Glomerular endothelial cell (primary cell): ENCODE measurements at regions not wholly inside any gene's neighbourhood (a gene's known extent, or its start where the extent isn't known, plus 50 kb on each side); places are given as distances from the start of the nearest gene placed in this dataset.
"Not testable (repeated sequence)": the region's sequence is repeated elsewhere in the genome, so short reads cannot be mapped to it uniquely, and the experiment has no call there.

Source experiments
- DNase-seq: peaks from one replicate; pipeline ENCODE4 v3.0.0-alpha.2; 2011; ENCODE audit warnings: low read depth, low spot score; ENCODE audit errors: extremely low read depth

GRCh38 chr11:103716363-103716762 is 320.1 kb upstream of the DDI1 start:
- DNase-seq, result no peak

- DNase-seq, result no peak
Observed at GRCh38 chr11:103727262-103727661, 309.2 kb upstream of the DDI1 start.

- DNase-seq, result no peak
Observed at GRCh38 chr11:103729617-103730016, 306.8 kb upstream of the DDI1 start.

GRCh38 chr11:103730131-103730940 is 306.1 kb upstream of the DDI1 start:
- no peak for DNase-seq

- no peak for DNase-seq
Observed at GRCh38 chr11:103731670-103732069, 304.8 kb upstream of the DDI1 start.

GRCh38 chr11:103733889-103734288 is 302.6 kb upstream of the DDI1 start:
- no peak for DNase-seq

- DNase-seq, result no peak
Observed at GRCh38 chr11:103735497-103736032, 300.9 kb upstream of the DDI1 start.

- DNase-seq, result no peak
Observed at GRCh38 chr11:103736315-103737036, 300.0 kb upstream of the DDI1 start.

- no peak for DNase-seq
Observed at GRCh38 chr11:103737037-103737622, 299.3 kb upstream of the DDI1 start.

- no peak for DNase-seq
Observed at GRCh38 chr11:103737747-103738146, 298.7 kb upstream of the DDI1 start.

GRCh38 chr11:103739074-103739796 is 297.2 kb upstream of the DDI1 start:
- DNase-seq, result not testable (repeated sequence)

GRCh38 chr11:103744496-103745153 is 291.8 kb upstream of the DDI1 start:
- DNase-seq, result no peak

GRCh38 chr11:103749158-103749557 is 287.3 kb upstream of the DDI1 start:
- no peak for DNase-seq

- no peak for DNase-seq
Observed at GRCh38 chr11:103768816-103769215, 267.6 kb upstream of the DDI1 start.

- no peak for DNase-seq
Observed at GRCh38 chr11:103773059-103773458, 263.4 kb upstream of the DDI1 start.

- DNase-seq, result no peak
Observed at GRCh38 chr11:103773537-103773936, 262.9 kb upstream of the DDI1 start.

- no peak for DNase-seq
Observed at GRCh38 chr11:103779054-103779453, 257.4 kb upstream of the DDI1 start.

GRCh38 chr11:103789952-103790351 is 246.5 kb upstream of the DDI1 start:
- DNase-seq, result no peak

GRCh38 chr11:103792981-103793468 is 243.4 kb upstream of the DDI1 start:
- DNase-seq, result no peak

- no peak for DNase-seq
Observed at GRCh38 chr11:103794262-103794661, 242.2 kb upstream of the DDI1 start.
